NCI-H345 treated with DMSO at 0.1 percent for 48 hours (cell line): ENCODE measurements at regions not wholly inside any gene's neighbourhood (a gene's known extent, or its start where the extent isn't known, plus 50 kb on each side); places are given as distances from the start of the nearest gene placed in this dataset.
"Not testable (repeated sequence)": the region's sequence is repeated elsewhere in the genome, so short reads cannot be mapped to it uniquely, and the experiment has no call there.

Source experiments
- DNase-seq: peaks from one replicate; lab custom pipeline; 2025; ENCODE audit not compliant: unreplicated experiment; lab: John Stamatoyannopoulos, UW

DNA sequence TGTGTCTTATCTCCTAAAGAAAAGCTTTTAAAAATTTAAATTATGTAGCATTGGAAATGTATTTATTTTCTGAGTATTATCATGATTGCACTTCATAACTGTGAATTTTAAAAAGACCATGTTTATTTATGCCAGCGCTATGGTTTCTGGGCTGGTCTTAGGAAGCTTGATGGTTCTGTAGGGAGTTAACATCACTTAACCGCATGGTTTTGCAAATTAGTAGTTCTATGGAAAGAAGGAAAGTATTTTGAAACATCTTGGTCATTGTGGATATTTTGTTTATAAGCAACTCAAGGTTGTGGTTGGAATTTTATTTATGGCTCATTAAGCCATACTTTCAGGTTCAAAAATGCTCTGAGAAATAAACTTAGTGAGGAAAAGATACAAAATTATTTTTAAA is 549.4 kb downstream of the STK39 start:
- DNase-seq: no peak

DNA sequence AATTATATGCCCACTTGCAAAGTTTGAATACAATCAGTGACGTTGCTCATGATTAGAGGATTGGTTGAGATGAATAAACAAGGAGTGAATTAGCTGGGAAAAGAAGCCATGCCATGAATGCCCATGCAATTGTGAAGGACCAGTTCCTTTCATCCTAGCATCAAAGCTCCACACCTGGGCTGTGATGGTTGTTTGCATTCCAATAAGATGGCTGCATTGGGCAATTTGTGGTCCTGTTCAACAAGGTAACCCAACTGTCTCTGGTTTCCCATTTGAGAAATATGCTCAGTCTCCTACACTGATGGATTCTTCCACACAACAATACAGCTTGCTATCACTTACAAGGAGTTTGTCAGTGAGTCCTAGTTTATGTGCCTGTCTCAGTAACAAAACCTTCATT is 550.2 kb downstream of the STK39 start:
- no peak for DNase-seq

DNA sequence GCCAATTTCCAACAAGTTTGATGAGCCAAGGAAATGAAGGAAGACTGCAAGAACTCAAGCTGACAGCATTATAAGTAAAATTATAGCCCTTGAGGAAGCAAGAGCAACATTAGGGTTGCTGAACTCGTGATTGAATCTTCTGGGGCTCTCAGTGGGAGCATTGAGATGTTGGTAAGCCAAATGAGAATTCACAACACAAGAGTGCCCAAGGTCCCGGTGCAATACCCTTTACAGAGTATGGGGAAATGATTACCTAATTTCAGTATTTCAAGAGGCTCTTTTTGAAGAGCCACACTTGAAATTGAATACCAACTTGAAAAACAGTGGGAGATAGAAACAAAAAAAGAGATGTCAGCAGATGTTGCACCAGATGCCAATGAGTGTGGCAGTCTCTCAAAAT is 554.5 kb downstream of the STK39 start:
- peak; percentile 81 for DNase-seq

GRCh38 chr2:167692191-167692590 is 555.2 kb downstream of the STK39 start:
- no peak for DNase-seq

GRCh38 chr2:167689444-167689843 is 558.0 kb downstream of the STK39 start:
- DNase-seq: no peak

GRCh38 chr2:167686691-167687090 is 560.7 kb downstream of the STK39 start:
- no peak for DNase-seq

DNA sequence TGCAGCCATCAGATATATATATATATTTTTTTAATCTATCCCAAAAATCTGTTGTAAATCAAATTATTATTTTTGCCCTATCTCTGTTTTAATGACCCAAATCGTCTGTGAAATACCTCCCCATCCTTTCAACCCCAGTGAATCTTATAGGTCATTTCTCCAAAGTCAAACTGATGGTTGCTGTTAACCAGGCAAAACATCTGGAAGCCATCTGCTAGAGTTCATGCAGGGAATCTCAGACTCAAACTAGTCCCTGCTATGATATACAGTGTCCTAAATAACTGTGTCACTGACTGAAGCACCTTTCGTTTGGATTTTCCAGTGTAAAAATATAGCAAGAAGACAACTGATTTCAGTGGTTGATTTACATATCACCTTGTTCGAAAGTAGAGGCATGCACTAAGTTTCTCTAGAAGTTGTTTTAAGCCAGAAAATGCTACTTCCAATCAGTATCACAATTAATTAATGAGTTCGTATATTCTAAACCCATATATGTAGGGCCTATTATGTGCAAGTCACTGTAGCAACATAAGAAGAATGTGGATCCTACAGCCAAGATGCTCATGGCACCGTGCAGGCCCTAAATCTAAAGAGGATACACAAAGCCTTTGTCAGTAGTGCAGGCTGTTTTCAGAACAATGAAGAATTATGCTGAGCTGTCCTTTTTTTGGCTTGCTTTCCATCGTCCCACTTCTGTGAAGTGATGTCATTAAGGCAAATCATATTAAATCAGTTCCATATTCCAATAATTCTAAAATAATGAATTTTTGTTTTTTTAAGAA is 566.0 kb downstream of the STK39 start:
- no peak for DNase-seq

DNA sequence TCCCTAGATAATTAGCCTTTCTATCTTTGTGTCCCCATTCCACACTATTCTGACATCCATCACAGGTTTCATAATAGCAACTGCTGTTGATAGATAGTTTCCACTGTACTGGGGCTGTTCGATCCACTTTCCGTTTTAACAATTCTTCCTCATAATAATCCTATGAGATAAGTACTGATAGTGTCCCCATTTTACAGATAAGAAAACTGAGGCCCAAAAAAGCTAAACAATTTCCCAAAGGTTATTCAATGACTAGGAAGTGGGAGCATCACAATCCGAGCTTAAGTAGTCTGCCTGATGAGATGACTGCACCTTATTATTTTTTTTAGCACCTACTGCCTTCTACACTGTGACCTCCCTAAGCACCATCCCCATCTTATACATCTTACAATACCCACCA is 569.2 kb downstream of the STK39 start:
- DNase-seq: no peak

GRCh38 chr2:167675906-167676305 is 571.5 kb downstream of the STK39 start:
- no peak for DNase-seq

DNA sequence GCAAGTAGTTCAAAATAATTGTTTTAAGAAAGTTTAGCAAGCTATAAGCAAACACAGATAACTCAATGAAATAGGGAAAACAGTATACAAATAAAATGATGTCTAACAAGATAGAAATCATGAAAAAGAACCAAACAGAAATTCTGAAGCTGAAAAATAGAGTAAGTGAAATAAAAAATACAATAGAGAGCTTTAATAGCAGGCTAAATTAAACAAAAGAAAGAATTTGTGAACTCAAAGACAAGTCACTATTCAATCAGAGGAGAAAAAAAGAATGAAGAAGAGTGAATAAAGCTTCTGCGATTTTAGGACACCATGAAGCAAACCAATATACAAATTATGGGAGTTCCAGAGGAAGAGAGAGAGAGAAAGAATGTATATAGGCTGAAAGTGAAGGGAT is 576.8 kb downstream of the STK39 start:
- no peak for DNase-seq

DNA sequence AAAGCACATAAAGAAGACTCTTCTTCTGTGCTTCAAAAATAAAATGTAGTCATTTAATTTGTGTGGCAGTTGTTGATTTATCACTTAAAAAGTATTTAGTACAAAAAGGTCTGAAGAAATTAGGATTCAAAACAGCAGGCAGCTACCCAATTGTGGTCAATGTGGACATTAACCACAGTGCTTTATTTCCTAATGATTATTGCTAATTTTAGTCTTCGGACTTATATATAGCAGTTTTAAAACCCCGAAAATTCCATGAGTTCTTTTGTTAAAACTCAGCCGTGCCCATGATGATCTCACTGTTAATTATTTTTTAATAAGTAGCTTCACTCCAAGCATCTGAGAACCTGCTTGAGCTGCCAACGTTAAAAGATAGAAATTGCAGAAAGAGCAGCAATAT is 594.3 kb downstream of the STK39 start:
- DNase-seq: no peak

- DNase-seq: no peak
Measured at GRCh38 chr2:167652401-167652800, 595.0 kb downstream of the STK39 start.

DNA sequence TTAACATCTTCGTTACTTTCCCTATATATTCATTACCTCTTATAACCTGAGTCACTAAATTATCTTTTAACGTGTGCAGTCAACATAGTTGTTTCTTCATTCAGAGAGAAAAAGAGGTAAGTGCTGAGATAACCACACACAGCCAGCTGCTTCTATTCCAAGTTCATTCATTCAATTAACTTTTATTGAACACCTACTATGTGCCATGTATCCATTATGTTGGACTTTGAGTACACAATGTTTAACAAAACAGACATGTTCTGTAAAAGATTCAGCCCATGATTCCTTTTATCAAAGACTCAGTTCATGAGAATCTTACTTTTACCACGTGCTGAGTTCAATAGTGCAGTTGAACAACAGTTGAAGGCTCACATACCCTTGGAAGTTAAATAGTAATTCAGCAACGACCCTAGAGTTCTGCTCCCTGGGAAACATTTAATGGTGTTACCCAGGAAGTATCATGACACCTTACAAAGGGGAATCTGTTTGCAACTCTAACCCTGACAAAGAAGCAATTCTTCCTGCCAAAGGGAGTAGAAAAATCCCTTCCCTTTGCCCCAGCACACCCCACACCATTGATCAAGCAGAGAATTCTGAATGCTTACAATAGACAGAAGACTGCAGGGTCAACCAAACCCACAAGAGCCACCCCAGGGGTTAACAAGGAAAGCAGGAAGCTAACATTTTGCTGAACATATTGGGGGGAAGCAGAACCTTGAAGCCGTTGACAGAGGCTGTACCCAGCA is 595.8 kb downstream of the STK39 start:
- no peak for DNase-seq

- DNase-seq: no peak
Measured at GRCh38 chr2:167646557-167646956, 600.8 kb downstream of the STK39 start.

GRCh38 chr2:167640096-167640495 is 607.3 kb downstream of the STK39 start:
- DNase-seq: no peak

DNA sequence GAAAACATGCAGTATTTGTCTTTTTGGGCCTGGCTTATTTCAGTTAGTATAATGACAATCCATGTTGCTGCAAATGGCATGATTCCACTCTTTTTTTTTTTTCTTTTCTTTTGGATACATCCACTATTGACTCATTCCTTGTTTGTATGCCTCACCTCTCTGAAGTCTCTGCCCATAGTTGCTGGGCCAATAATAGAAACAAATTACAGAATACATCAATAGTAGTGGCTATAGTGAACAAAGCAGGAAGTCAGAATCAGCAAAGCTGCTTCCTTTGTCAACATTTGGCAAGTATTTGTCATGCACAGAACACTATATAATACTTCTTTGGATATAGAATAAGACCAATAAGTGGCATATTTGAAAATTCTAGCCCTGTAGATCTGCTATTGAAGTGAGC is 609.7 kb downstream of the STK39 start:
- no peak for DNase-seq

DNA sequence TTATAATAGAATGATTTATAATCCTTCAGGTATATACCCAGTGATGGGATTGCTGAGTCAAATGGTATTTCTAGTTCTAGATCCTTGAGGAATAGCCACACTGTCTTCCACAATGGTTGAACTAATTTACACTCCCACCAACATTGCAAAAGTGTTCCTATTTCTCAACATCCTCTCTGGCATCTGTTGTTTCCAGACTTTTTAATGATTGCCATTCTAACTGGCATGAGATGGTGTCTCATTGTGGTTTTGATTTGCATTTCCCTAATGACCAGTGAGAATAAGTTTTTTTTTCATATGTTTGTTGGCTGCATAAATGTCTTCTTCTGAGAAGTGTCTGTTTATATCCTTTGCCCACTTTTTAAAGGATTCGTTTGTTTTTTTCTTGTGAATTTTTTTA is 615.1 kb downstream of the STK39 start:
- not testable (repeated sequence) for DNase-seq

GRCh38 chr2:167626961-167627360 is 620.4 kb downstream of the STK39 start:
- DNase-seq: no peak

GRCh38 chr2:167626301-167626700 is 621.1 kb downstream of the STK39 start:
- DNase-seq: no peak

DNA sequence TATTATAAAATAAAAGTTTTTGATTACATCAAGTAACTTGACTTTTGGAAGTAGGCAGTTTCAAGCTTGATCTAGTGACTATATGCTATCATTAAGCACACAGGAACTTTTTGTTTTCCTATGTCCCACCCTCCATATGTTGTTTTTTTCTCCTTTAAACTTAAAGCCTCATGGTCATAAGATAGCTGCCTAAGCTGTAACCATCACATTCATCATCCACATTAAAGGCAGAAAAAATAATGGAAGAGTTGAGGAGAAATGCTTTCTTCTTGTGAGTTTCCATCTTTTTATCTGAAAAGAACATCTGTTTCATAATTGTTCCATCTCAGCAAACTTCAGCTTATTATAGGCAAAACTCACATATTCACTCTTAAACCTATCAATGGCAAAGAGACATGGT is 630.4 kb downstream of the STK39 start:
- DNase-seq: no peak

DNA sequence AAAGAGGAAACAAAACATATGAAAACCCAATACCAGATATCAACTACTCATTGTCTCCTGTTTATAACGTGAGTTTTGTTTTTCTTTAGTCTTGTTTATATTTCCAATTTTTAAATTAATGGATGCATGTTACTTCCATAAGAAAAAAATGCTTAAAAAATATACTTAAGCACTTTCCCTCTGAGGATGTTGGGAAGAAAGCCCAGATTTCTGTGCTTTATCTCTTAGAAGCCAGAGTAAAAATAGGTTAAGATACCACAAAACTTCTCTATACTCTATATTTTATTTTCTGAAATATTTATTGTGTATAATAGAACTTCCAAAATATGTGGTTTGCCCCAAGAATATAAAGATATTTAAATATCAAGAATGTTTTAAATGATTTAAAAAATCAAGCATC is 633.9 kb downstream of the STK39 start:
- DNase-seq: no peak

GRCh38 chr2:167608487-167608886 is 638.9 kb downstream of the STK39 start:
- DNase-seq: no peak

- no peak for DNase-seq
Measured at GRCh38 chr2:167607731-167608130, 639.7 kb downstream of the STK39 start.
